ENCODE measurements at regions not wholly inside any gene's neighbourhood (a gene's known extent, or its start where the extent isn't known, plus 50 kb on each side); places are given as distances from the start of the nearest gene placed in this dataset.

- DNase-seq: no peak
- H3K9me3 ChIP-seq: no peaks in the 10 kb centered on the region
- H3K36me3 ChIP-seq: no peaks in the 10 kb centered on the region
- no peaks in the 10 kb centered on the region for H3K27me3 ChIP-seq
- no peak overlapping the region for H3K4me3 ChIP-seq
Observed at GRCh38 chr1:219460896-219461815, 151.7 kb downstream of the ZC3H11B start.

DNA sequence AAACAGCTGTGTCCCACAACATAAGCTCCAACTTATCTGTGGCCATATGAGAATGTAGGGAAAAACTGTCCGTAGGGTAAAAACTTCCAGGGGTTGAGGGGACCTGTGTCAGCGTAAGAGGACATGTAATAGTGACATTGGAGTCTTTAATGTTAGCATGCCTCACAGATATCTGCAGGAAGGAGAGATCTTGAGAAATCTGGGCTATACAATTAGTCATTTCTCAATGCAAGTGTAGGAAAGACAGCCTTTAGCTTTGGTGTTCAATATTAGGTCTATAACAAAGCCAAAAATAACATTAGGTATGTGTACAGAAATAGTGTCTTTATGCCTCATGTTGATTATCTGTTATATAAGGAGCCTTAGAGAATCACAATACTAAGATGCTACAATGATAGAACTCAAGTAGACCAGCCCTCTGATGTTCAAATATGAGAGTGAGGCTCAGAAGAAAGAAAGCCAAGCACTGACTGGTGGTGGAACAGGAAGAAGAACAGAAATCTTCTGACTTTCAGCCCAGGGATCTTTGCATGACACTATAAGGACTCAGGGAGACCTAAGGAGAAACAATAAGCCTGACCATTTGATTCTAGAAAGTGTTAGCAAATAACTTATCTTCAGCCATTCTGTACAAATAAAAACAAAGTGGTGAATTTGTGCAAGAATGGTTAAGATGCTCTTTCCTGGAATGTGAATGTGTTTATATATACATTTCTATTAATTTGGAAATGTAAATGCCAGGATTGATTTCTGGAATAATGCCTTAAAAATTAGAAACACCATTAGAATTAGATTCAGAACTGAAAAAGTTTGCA, 152.6 kb downstream of the ZC3H11B start:
- DNase-seq: no peak
- Histone ChIP-seq H3K4me3 (no peak overlapping the region), H3K9me3 (no peaks in the 10 kb centered on the region), H3K36me3 (no peaks in the 10 kb centered on the region), H3K27me3 (no peaks in the 10 kb centered on the region)

GRCh38 chr1:219459351-219460080, 153.4 kb downstream of the ZC3H11B start:
- Histone ChIP-seq H3K4me3 (no peak overlapping the region), H3K27me3 (no peaks in the 10 kb centered on the region), H3K36me3 (no peaks in the 10 kb centered on the region), H3K9me3 (no peaks in the 10 kb centered on the region)
- peak; percentile 48 for DNase-seq

GRCh38 chr1:219446288-219446687, 166.6 kb downstream of the ZC3H11B start:
- Histone ChIP-seq H3K9me3 (no peaks in the 10 kb centered on the region), H3K36me3 (no peaks in the 10 kb centered on the region), H3K27me3 (no peaks in the 10 kb centered on the region), H3K4me3 (no peak overlapping the region)
- DNase-seq: no peak

DNA sequence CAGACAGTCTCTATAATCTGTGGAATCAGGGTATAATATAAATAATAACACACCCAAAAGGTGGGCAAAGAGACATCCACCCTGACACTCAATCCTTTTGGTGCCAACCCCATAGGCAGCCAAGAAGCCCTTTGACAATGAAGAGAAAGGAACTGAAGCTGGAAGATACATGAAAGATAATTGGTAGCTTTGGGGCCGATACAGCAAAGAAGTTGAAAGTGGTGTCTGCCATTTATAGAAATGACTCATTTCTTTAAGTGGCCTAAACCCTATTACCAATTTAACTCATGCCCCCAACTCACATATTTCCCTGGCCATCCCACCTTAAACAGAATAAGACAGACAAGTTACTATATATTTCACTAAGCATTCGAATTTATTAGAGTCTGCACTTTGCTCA, 167.0 kb downstream of the ZC3H11B start:
- no peak for DNase-seq
- Histone ChIP-seq H3K27me3 (no peaks in the 10 kb centered on the region), H3K9me3 (no peaks in the 10 kb centered on the region), H3K36me3 (no peaks in the 10 kb centered on the region), H3K4me3 (no peak overlapping the region)

DNA sequence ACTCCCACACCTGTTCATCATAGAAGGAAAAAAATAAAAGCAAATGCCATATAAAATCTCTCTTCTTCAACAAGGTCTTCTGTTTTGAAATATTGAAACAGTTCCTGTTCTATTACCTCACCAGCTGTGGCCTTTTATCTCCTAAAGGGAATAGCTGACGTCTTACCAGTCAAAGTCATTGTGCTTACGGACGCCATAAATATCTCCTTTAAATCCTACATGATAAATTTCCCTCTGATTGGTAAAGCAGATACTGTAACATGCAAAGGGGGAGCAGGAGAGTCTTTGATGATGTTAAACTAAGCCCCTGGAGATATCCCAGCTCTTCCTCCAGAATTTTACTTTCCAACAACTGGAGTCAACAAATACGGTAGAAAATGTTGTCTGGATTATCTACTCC, 168.4 kb downstream of the ZC3H11B start:
- H3K4me3 ChIP-seq: no peak overlapping the region
- no peaks in the 10 kb centered on the region for H3K36me3 ChIP-seq
- H3K9me3 ChIP-seq: no peaks in the 10 kb centered on the region
- no peak for DNase-seq
- no peaks in the 10 kb centered on the region for H3K27me3 ChIP-seq

DNA sequence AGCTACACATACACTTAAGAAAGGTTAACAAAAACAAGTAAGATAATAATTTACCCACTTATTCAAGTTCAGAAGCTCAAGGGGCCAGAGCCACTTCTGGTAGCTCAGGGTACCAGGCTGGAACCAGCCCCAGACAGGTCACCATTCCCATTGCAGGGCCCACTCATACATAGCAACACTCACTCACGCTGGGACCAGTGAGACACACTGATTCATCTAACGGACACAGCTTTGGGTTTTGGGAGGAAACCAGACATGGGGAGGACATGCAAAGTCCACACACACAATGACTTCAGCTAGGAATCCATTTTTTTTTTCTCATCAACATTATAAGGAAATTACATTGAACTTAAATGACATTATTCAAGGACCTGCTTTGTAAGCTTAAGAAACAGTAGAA, 169.1 kb downstream of the ZC3H11B start:
- Histone ChIP-seq H3K27me3 (no peaks in the 10 kb centered on the region), H3K36me3 (no peaks in the 10 kb centered on the region), H3K9me3 (no peaks in the 10 kb centered on the region), H3K4me3 (no peak overlapping the region)
- no peak for DNase-seq

GRCh38 chr1:219442611-219443061, 170.3 kb downstream of the ZC3H11B start:
- Histone ChIP-seq H3K9me3 (no peaks in the 10 kb centered on the region), H3K36me3 (no peaks in the 10 kb centered on the region), H3K4me3 (no peak overlapping the region), H3K27me3 (no peaks in the 10 kb centered on the region)
- DNase-seq: peak; percentile 80

DNA sequence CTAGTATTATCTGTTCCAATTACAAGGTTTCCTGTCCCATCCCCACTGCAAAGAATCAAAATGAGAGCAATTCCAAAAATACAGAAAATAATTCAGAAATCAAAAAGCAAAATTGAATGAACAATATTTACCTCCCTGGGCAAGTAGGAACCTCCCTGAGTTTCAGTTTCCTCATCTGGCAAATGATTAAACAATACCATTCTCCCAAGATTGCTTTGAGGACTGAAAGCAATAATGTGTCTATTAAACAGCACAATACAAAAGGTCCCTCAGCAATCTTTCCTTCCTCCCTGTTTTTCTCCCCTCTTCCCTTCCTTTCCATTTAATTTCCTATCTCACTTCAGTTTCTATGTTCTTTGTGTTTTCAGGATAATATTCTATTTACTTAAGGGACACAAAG, 171.0 kb downstream of the ZC3H11B start:
- no peak for DNase-seq
- Histone ChIP-seq H3K4me3 (no peak overlapping the region), H3K27me3 (no peaks in the 10 kb centered on the region), H3K36me3 (no peaks in the 10 kb centered on the region), H3K9me3 (no peaks in the 10 kb centered on the region)

DNA sequence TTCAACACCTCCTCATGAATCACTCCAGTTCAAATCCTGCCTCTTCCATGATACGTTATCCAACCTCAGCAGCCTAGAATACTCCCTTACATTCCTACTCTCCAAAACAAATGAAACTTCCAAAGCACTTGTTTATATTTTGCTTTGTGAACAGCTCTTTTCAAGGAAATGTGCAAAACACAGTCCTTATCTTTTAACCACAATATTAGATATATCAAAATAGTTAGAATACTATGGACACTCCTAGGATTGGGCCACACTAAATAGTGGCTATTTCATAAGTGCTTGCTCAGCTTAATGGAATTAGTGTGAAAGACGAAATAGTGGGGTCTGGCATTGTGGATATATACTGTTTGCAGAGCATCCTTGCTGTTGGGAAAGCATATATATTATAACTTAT, 173.5 kb downstream of the ZC3H11B start:
- Histone ChIP-seq H3K27me3 (no peaks in the 10 kb centered on the region), H3K4me3 (no peak overlapping the region), H3K9me3 (no peaks in the 10 kb centered on the region), H3K36me3 (no peaks in the 10 kb centered on the region)
- DNase-seq: no peak

GRCh38 chr1:219438386-219438785, 174.5 kb downstream of the ZC3H11B start:
- H3K36me3 ChIP-seq: no peaks in the 10 kb centered on the region

GRCh38 chr1:219434923-219435297, 178.0 kb downstream of the ZC3H11B start:
- Histone ChIP-seq H3K27me3 (no peaks in the 10 kb centered on the region), H3K9me3 (no peaks in the 10 kb centered on the region), H3K36me3 (no peaks in the 10 kb centered on the region), H3K4me3 (no peak overlapping the region)
- no peak for DNase-seq

More at GRCh38 chr1:219438386-219438785, 174.5 kb downstream of the ZC3H11B start:
- no peak for DNase-seq
- Histone ChIP-seq H3K27me3 (no peaks in the 10 kb centered on the region), H3K9me3 (no peaks in the 10 kb centered on the region), H3K4me3 (no peak overlapping the region)

DNA sequence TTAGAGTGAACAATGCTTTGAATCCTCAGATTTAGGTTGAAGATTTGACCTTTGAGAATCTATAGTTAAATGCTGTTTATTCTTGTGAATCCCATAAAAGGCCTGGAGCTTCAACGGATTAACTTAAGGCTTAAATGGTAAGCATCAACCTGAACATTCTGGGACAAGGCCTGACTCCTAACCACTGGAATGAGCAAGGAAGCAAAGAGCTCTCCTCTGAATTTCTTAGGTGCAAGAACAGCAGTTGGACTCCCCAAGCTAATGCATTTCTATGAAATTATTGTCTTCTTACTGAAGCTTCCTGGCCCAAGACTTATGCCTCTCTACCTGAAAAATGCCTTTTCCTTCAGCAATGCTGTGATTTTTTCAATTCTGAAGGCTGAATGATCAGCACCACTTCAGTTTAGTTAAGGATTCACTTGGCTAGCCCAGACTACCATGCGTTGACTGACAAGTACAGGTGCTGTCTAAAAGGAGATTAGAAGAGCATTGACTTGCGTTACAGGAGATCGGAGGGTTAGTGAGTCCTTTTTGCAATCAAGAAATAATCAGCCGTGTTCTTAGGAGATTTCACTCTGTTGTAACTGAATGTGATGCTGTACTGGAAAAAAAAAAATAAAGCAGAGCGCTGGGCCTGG, 178.5 kb downstream of the ZC3H11B start:
- no peak for DNase-seq
- Histone ChIP-seq H3K4me3 (no peak overlapping the region), H3K9me3 (no peaks in the 10 kb centered on the region), H3K36me3 (no peaks in the 10 kb centered on the region), H3K27me3 (no peaks in the 10 kb centered on the region)

GRCh38 chr1:219433496-219434131, 179.3 kb downstream of the ZC3H11B start:
- H3K27me3 ChIP-seq: no peaks in the 10 kb centered on the region
- DNase-seq: no peak
- no peaks in the 10 kb centered on the region for H3K36me3 ChIP-seq
- no peaks in the 10 kb centered on the region for H3K9me3 ChIP-seq
- H3K4me3 ChIP-seq: no peak overlapping the region

DNA sequence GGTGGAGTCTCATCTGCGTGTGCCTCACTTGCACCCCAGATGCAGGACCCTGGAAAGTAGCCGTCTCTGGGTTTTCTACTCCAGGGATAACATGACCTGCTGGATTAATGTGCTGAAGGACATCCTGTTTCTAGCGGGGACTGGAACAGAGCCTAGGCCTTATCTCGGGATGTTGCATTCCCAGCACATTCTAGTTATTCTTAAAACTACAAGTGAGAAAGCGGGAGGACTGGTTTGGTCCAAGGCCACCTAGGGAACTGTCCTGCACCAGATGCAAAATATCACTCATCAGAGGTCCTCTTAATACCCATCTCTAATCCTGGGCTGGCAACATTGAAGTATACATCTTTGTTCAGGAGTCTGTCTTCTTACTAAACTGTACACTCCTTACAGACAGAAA, 179.9 kb downstream of the ZC3H11B start:
- DNase-seq: no peak
- Histone ChIP-seq H3K4me3 (no peak overlapping the region), H3K9me3 (no peaks in the 10 kb centered on the region), H3K36me3 (no peaks in the 10 kb centered on the region), H3K27me3 (no peaks in the 10 kb centered on the region)

DNA sequence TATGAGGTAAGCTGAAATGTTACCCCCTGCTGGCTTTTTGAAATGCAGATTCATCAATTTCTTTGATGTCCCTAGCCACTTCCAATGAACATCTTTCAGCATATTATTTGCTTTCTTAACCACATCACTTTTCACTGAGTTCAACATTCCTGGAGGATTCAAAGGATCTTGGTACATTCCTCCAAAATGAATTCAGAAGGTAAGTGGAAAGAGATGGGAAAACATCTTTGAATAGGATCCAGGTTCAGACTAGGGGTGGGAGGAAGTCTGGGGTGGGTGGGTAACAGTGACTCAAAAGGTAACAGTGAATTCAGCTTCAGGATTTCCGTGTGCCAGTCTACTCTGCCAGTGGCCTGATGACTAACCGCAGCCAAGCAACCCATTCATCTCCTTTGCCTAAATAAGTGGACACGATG, 180.7 kb downstream of the ZC3H11B start:
- Histone ChIP-seq H3K36me3 (no peaks in the 10 kb centered on the region), H3K27me3 (no peaks in the 10 kb centered on the region), H3K4me3 (no peak overlapping the region), H3K9me3 (no peaks in the 10 kb centered on the region)
- peak; percentile 11 for DNase-seq
